Activated T-cell treated with anti-CD3 and anti-CD28 coated beads, Interleukin-2, amount 50 U/mL, for 48 hours (primary cell): ENCODE measurements at regions not wholly inside any gene's neighbourhood (a gene's known extent, or its start where the extent isn't known, plus 50 kb on each side); places are given as distances from the start of the nearest gene placed in this dataset.
A peak's percentile ranks its signal among the peaks of the same experiment; 100 is the strongest.

Experiments used
- DNase-seq, 2 experiments: peaks; one replicate each; pipeline ENCODE4 v3.0.0-alpha.2; 2020

- DNase-seq = no peak
These were observed 316.2 kb upstream of the THSD7B start for GRCh38 chr2:136448986-136449780.

GRCh38 chr2:136448432-136448831, 316.9 kb upstream of the THSD7B start:
- DNase-seq = no peak

- no peak for DNase-seq
These were observed 321.0 kb upstream of the THSD7B start for GRCh38 chr2:136444323-136444722.

- DNase-seq = no peak
These were observed 321.7 kb upstream of the THSD7B start for GRCh38 chr2:136443661-136444060.

GRCh38 chr2:136441979-136442714, 323.2 kb upstream of the THSD7B start:
- no peak for DNase-seq

- no peak for DNase-seq
These were observed 321.2 kb upstream of the CXCR4 start for GRCh38 chr2:136439064-136439676.

- no peak for DNase-seq
These were observed 319.5 kb upstream of the CXCR4 start for GRCh38 chr2:136437461-136437860.

GRCh38 chr2:136436936-136437335, 319.0 kb upstream of the CXCR4 start:
- DNase-seq = no peak

GRCh38 chr2:136434251-136434715, 316.3 kb upstream of the CXCR4 start:
- DNase-seq = no peak

- no peak for DNase-seq
These were observed 315.3 kb upstream of the CXCR4 start for GRCh38 chr2:136433261-136433660.

GRCh38 chr2:136424112-136424511, 306.2 kb upstream of the CXCR4 start:
- DNase-seq = peak; percentile 23 to 26

GRCh38 chr2:136423516-136423996, 305.6 kb upstream of the CXCR4 start:
- DNase-seq = peak; percentile 87 to 91

GRCh38 chr2:136422512-136422911, 304.6 kb upstream of the CXCR4 start:
- no peak for DNase-seq

GRCh38 chr2:136420346-136420745, 302.4 kb upstream of the CXCR4 start:
- DNase-seq = no peak

GRCh38 chr2:136411946-136412345, 294.0 kb upstream of the CXCR4 start:
- no peak for DNase-seq

GRCh38 chr2:136410673-136411072, 292.7 kb upstream of the CXCR4 start:
- no peak for DNase-seq

GRCh38 chr2:136408795-136409194, 290.8 kb upstream of the CXCR4 start:
- no peak for DNase-seq

- DNase-seq = no peak
These were observed 290.0 kb upstream of the CXCR4 start for GRCh38 chr2:136407952-136408318.

GRCh38 chr2:136407117-136407951, 289.4 kb upstream of the CXCR4 start:
- no peak for DNase-seq

GRCh38 chr2:136404925-136405324, 287.0 kb upstream of the CXCR4 start:
- DNase-seq = no peak

GRCh38 chr2:136404176-136404575, 286.2 kb upstream of the CXCR4 start:
- DNase-seq = no peak

GRCh38 chr2:136402281-136402680, 284.3 kb upstream of the CXCR4 start:
- no peak for DNase-seq
